COLO668 (cell line): ENCODE measurements at regions not wholly inside any gene's neighbourhood (a gene's known extent, or its start where the extent isn't known, plus 50 kb on each side); places are given as distances from the start of the nearest gene placed in this dataset.
"Not testable (repeated sequence)": the region's sequence is repeated elsewhere in the genome, so short reads cannot be mapped to it uniquely, and the experiment has no call there.

Source experiments
- DNase-seq: peaks from one replicate; lab custom pipeline; 2025; ENCODE audit not compliant: unreplicated experiment; lab: John Stamatoyannopoulos, UW

DNA sequence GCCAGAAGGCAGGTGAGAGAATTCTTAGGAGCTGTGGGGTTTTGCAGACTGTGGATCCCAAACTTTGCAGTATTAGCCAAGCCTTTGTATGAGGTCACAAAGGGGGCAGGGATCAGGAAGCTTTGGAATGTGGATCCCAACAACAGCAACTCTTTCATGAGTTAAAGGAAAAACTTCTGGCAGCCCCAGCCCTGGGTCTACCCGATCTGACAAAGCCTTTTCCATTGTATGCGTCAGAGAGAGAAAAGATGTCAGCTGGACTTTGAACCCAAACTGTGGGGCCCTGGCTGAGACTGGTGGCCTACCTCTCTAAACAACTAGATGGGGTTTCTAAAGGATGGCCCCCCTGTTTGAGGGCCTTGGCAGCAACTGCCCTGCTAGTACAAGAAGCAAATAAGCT lies 101.8 kb upstream of the OSBPL11 start:
- not testable (repeated sequence) for DNase-seq

DNA sequence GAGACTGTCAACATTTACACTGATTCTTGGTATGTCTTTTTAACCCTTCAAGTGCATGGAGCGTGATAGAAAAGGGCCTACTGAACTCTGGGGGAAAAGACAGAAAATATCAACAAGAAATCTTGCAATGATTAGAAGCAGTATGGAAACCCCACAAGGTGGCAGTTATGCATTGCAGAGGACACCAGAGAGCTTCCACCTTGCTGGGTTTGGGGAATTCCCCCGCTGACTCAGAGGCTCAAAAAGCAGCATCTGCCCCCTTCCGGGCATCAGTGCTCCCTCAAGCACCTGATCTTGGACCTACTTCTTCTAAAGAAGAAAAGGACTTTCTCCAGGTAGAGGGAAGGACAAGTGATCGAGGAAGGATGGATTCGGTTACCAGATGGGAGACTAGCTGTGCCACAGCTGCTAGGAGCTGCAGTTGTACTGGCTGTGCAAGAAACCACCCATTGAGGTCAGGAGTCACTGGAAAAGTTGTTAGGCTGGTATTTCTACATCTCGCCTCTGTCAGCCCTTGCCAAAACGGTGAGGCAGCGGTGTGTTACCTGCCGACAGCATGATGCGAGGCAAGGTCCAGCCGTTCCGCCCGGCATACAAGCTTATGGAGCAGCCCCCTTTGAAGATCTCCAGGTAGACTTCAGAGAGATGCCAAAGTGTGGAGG lies 102.8 kb upstream of the OSBPL11 start:
- DNase-seq, result peak; percentile 3

DNA sequence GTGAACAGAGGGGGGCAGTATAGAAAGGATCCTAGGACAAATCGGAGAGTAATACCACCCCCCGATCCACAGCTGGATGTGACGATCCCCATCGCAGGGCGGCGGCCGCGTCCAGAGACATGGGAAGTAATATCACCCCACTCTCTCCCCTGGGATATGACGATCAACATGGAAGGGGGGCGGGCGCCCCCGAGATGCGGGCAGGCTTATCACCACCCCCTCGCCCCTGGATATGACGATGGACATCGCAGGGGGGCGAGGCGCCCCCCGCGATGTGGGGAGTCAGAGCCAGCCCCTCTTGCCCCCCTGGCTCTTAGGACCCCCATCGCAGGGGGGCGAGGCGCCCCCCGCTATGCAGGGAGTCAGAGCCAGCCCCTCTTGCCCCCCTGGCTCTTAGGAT lies 120.4 kb upstream of the OSBPL11 start:
- no peak for DNase-seq

DNA sequence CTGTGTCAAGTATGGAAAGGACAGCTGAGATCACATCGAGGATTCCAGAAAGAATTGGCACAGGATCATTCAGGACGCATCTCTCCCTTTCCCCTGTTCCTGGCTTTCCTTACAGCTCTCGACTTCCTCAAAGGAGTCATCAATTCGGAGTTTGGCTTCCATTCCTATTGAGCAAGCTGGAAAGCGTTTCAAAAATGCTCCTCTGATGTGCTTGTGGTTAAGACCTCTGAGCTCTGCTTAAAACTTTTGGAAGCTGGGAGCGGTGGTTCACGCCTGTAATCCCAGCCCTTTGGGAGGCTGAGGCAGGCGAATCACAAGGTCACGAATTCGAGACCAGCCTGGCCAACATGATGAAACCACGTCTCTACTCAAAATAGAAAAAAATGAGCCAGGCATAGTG lies 136.9 kb upstream of the OSBPL11 start:
- DNase-seq, result not testable (repeated sequence)

DNA sequence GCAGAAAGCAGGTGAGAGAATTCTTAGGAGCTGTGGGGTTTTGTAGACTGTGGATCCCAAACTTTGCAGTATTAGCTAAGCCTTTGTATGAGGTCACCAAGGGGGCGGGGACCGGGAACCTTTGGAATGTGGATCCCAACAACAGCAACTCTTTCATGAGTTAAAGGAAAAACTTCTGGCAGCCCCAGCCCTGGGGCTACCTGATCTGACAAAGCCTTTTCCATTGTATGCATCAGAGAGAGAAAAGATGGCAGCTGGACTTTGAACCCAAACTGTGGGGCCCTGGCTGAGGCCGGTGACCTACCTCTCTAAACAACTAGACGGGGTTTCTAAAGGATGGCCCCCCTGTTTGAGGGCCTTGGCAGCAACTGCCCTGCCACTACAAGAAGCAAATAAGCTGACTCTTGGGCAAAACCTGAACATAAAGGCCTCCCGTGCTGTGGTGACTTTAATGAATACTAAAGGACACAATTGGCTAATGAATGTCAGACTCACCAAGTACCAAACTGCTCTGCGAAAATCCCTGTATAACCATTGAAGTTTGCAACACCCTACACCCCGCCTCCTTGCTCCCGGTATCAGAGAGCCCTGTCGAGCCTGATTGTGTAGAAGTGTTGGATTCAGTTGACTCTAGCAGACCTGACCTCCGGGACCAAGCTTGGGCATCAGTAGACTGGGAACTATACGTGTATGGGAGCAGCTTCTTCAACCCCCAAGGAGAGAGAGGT lies 146.9 kb upstream of the OSBPL11 start:
- DNase-seq, result not testable (repeated sequence)

DNA sequence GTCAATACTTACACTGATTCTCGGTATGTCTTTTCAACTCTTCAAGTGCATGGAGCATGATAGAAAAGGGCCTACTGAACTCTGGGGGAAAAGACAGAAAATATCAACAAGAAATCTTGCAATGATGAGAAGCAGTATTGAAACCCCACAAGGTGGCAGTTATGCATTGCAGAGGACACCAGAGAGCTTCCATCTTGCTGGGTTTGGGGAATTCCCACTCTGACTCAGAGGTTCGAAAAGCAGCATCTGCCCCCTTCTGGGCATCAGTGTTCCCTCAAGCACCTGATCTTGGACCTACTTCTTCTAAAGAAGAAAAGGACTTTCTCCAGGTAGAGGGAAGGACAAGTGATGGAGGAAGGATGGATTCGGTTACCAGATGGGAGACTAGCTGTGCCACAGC lies 147.5 kb upstream of the OSBPL11 start:
- peak; percentile 1 for DNase-seq

DNA sequence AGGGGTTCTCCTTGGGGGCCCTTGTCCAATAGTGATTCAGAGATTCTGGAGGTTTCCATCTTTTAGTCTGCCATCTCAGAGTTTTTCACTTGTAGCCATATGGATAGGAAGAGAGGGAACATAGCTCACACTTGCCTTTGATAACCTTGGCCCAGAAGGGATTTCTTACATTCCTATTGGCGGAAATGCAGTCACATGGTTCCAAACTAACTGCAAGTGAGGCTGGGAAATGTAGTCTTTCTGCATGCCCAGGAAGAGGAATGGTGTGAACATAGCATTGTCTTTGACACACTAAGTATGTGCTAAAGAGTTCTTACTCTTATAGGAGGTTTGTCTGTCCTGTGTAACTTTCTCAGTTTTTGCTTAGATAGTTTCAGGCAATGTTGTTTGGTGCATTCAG lies 161.8 kb upstream of the OSBPL11 start:
- not testable (repeated sequence) for DNase-seq

DNA sequence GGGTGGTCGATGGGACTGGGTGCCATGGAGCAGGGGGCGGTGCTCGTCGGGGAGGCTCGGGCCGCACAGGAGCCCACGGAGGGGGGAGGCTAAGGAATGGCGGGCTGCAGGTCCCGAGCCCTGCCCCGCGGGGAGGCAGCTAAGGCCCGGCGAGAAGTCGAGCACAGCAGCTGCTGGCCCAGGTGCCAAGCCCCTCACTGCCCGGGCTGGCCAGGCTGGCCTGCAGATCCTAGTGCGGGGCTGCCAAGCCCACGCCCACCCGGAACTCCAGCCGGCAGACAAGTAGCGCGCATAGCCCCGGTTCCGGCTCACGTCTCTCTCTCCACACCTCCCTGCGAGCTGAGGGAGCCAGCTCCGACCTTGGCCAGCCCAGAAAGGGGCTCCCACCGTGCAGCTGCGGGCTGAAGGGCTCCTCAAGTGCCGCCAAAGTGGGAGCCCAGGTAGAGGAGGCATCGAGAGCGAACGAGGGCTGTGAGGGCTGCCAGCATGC lies 163.4 kb upstream of the OSBPL11 start:
- not testable (repeated sequence) for DNase-seq

DNA sequence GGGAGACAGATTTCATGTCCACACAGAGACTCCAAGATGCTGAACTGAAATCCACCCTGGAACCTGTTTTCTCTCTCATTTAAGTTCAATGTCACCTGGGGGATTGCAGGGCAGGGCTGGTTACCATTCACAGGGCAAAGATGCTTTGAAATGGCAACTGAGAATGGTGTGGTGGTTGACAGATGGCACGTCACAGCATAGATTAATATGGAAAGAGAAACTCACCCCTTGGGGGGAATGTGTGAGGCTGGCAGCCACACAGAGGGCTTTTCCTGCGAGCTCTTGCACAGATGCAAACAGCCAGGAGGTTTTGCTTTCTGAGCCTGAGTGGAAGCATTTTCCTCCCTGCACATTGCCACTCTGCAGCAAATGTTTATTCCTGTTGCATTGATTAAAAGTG lies 167.3 kb upstream of the OSBPL11 start:
- not testable (repeated sequence) for DNase-seq

DNA sequence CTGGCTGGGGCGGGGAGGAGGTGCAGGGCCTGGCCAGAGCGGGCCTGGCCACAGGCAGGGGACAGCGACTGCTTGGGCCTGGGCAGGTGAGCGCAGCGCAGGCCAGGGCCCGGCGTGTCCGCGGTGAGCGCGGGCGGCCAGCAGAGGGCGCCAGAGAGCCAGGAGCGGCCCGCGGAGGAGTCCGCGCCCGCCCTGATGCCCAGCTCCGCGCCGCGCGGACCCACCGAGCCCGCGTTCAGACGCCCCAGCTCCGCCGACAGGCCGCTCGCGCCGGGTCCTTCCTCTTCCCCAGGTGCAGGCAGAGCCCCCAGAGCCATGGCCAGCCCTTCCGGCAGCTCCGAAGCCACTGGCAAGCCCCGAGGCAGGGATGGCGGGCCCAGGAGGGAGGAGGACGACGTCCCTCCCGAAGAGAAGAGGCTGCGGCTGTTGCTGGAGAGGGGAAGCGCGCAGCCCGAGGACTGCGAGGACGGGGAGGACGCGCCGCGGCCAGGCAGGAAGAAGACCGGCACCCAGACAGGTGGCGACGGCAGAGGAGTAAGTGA lies 171.1 kb upstream of the OSBPL11 start:
- DNase-seq, result peak; percentile 54

DNA sequence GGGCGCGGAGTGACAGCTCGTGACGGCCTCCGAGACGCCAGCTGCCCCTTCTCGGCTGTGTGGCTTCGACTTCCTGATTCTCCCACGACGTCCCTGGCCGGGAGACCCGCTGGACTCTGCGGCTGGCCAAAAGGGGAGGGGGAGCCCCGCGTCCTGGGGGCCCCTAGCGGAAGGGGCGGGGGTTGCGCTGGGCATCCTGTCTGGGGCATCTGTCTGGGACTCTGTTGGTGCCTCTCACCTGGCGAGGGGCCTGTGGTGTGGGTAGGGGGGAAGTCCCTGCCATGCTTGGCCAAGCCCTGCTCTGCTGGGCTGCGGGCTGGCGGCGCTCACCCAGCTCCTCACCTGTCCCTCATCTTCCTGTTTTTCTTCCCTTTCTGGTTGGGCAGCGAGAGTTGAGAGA lies 171.6 kb upstream of the OSBPL11 start:
- peak; percentile 2 for DNase-seq

DNA sequence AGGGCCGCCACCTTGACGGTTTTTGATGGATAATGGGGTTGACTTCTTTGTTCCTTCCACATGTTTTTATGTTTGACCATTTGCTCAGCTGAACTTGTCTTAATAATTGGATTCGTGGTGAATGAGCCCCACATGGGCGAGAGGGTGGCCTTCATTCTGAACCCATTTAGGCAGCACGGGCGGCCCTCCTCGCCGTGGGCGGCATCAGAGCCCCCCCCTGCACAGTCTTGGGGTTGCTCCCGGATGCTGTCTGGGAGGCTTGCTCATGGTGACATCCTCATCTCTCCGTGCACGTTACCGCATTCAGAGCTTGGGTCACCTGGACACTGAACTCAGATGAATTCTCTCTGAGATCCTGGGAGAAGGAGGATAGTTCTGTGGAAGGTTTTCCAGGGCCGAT lies 172.3 kb upstream of the OSBPL11 start:
- DNase-seq, result no peak

DNA sequence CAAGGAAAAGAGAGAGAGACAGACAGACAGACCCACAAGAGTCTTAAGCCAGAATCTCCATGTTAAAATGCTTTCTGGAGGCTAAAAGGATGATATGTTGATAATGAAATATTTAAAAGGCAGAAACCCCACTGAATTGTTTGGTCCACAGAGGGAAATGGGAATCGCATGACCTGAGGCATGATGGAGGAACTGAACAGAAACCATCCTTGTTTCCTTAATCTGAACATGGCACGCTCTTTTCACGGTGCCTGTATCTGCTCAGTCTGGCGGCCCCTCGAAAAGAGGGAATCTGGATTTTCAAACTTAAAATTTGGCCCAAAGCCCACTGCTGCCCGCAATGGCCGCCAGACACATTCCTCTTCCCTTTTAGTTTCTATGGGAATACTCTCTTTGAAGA lies 173.5 kb upstream of the OSBPL11 start:
- not testable (repeated sequence) for DNase-seq

DNA sequence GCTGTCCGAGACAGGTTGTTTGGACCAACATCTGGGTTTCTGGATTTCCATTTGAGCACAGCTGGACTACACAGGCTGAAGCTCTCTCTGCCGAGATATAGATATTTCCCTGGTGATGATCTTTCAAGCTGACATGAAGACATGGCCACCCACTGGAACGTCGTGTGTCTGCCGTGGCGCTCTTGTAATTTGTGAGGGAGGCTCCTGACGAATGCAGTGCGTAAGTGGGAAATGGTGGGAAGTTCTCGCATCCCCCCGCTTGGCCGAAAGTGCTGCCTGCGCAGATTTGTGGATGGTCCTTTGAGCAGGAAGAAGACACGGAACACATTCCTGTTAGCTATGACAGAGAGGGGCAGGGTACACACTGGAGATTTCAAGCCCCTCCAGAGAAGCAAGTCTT lies 176.2 kb upstream of the OSBPL11 start:
- DNase-seq, result not testable (repeated sequence)

DNA sequence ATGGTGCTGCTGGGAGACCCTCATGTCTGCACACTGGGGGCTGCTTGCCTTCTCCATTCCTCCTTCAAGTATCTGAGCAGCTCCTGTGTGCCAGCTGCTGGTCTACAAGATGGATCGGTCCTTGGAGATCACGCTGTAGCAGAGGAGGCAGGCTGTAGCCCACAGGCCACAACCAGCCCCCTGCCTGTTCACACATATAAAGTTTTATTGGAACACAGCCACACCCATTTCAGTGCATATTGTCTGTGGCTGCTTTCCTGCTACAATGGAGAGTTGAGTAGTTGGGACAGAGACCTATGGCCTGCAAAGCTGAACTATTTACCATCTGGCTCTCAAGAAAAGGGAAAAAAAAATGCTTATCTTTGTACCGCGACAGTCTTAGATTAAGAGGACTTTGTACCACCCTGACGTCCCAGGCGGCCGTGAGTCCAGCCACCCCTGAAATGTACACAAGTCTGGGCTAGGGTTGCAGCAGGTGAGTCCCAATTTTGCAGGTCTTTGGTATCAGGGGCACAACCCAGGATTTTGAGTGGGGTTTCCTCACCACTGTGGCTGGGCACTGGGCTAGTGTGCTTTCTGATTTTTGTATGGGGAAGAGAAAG lies 179.2 kb upstream of the OSBPL11 start:
- DNase-seq, result not testable (repeated sequence)

DNA sequence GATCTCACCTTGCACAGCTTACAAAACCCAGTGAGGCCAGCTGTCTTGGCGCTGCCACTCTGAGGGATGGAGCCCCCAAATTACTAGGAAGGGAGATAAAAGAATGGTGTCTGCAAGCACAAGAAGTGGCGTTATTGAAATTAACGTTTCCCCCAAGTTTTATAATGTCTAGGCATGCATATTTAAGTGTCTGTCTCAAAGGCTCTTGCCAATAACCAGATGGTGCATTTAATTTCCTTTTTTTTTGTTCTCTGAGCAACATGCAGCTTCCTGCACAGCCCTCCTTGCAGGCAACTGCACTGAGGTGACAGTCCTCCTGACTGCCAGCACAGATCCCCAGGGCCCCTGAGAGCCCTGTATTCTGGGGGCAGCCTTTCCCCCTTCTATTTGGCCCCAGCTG lies 179.8 kb upstream of the OSBPL11 start:
- not testable (repeated sequence) for DNase-seq

DNA sequence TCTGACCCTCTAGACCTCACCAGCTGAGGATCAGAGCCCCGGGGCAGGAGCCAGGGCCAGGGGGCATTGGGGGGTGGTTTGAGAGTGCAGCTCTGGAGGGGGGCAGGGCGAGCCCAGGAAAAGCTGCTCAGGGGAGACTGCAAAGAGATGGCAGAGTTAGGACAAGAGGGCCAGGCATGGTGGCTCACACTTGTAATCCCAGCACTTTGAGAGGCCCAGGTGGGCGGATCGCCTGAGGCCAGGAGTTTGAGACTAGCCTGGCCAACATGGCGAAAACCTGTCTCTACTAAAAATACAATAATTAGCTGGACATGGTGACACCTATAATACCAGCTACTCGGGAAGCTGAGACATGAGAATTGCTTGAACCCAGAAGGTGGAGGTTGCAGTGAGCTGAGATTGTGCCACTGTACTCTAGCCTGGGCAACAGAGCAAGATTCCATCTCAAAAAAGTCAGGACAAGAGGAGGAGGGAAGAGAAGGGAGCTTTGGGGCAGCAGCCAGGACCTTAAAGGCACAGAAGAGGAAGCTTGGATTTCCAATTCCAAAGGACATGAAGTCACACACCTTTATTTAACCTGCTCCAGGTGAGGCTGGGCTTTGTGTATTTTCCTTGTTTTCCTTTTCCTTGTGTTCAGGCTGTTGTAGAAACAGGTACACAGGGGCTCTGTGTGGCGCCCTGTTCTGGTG lies 180.5 kb upstream of the OSBPL11 start:
- DNase-seq, result not testable (repeated sequence)

DNA sequence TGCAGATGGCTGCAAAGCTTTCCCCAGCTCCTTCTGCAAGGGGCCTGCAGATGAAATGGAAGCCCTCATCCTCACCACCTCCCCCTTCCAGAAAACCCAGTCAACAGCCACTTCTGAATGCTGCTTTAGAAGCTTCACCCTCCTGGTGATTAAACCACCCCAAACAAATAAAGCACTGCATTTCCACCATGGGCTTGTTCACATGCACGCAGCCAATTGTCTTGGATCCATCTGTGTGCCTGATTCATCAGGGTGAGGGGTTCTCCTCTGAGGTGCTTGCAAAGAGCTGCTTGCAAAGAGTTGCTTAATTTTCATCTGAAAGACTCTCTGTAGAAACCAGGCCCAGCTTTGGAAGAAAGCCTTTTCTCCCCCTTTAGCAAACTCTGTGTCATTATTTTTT lies 184.0 kb upstream of the OSBPL11 start:
- not testable (repeated sequence) for DNase-seq

DNA sequence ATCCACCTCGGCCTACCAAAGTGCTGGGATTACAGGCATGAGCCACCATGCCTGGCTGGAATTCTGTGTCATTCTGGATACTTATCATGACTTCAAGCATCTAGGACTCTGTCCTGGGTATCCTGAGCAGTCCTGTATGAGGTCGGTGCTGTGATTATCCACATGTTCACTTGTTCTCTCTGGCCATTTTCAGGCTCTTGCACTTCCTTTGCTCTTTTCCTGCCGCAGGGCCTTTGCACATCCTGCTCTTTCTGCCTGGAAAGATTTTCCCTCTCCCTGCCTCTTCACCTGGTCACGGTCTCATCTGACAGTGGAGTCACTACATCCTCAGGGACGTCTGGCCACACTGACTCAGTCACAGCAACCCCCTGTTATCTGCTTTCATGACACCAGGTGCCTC lies 184.6 kb upstream of the OSBPL11 start:
- not testable (repeated sequence) for DNase-seq

DNA sequence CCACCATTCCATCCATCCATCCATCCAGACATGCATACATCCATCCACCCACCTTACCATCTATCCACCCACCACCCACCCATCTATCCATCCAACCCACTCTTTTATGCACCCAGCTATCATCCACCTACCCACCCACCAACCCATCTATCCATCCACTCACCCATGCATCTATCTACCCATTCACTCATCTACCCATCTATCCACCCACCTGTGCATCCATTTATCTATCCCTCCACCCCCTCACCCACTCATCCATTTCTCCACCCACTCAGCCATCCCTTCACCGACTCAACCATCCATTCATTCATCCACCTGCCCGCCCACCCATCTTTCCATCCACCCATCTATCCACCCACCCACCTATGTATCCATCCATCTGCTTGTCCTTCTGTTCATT lies 186.4 kb upstream of the OSBPL11 start:
- DNase-seq, result not testable (repeated sequence)

DNA sequence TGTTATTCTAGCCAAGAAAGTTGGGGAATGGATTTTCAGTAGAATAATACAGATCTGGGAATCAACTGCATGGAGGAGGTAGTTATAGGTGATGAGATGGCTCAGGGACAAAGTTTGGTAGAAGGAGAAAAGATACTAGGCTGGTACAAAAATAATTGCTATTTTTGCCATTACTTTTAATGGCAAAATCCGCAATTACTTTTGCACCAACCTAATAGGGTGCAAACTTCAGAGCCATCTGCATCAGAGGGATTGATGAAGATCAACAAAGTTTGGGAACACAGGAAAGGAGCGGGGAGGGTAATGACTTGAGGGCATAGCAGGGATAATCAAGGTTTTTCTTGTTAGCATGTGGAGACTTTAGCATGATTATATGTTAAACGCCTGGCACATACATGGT lies 178.7 kb upstream of the ROPN1B start:
- DNase-seq, result not testable (repeated sequence)
